Naive thymus-derived CD4-positive, alpha-beta T cell (primary cell): ENCODE measurements at regions not wholly inside any gene's neighbourhood (a gene's known extent, or its start where the extent isn't known, plus 50 kb on each side); places are given as distances from the start of the nearest gene placed in this dataset.
"Not testable (repeated sequence)": the region's sequence is repeated elsewhere in the genome, so short reads cannot be mapped to it uniquely, and the experiment has no call there.

ENCODE experiments used
- ATAC-seq: fragments of 150-1000 bp; cut with Tn5 transposase; 2 replicates; pipeline ENCODE4 v1.10.0; 2021; ENCODE audit warnings: mild to moderate bottlenecking, moderate library complexity
- CTCF ChIA-PET: fragments of 350-600 bp; sonication (Branson Sonifier 250); formaldehyde crosslinking; loops from one replicate; lab custom pipeline; 2021; ENCODE audit warnings: antibody characterized with exemption; lab: Charles Lee
- POLR2A ChIA-PET: fragments of 350-600 bp; sonication (Branson Sonifier 250); formaldehyde crosslinking; loops from one replicate; lab custom pipeline; 2021; ENCODE audit warnings: antibody characterized with exemption, inconsistent platforms; lab: Charles Lee
- DNase-seq, 9 donors: peaks; one replicate each; pipeline versions ENCODE4 v3.0.0 to v3.0.0-alpha.2; 2020 to 2022; ENCODE audit warnings: mixed read lengths in 1 of 9
- H3K27ac ChIP-seq: one replicate; pipeline ENCODE4 v1.7.0; 2013; ENCODE audit warnings: mild to moderate bottlenecking, low read depth, low read length, moderate library complexity
- H3K27me3 ChIP-seq, 2 donors: one replicate each; pipeline ENCODE4 v1.7.0; 2013; ENCODE audit warnings: low read length in 2 of 2, mild to moderate bottlenecking in 2 of 2, moderate library complexity in 2 of 2; ENCODE audit not compliant: control insufficient read depth in 2 of 2, insufficient read depth in 2 of 2
- H3K36me3 ChIP-seq, 3 experiments: 1 replicate in 2 of 3; 2 replicates in 1 of 3; pipeline ENCODE4 v1.7.0; 2013; ENCODE audit warnings: low read length in 3 of 3, mild to moderate bottlenecking in 3 of 3, moderate library complexity in 1 of 3; ENCODE audit not compliant: insufficient read depth in 3 of 3, control insufficient read depth in 2 of 3
- H3K4me1 ChIP-seq, 2 donors: one replicate each; pipeline ENCODE4 v1.7.0; 2013; ENCODE audit warnings: low read length in 2 of 2, mild to moderate bottlenecking in 2 of 2, moderate library complexity in 1 of 2; ENCODE audit not compliant: control insufficient read depth in 2 of 2, insufficient read depth in 2 of 2
- H3K4me3 ChIP-seq: 2 replicates; pipeline ENCODE4 v1.7.0; 2013; ENCODE audit warnings: mild to moderate bottlenecking, low read length
- H3K9me3 ChIP-seq, 3 experiments: 1 replicate in 2 of 3; 2 replicates in 1 of 3; pipeline ENCODE4 v1.7.0; 2013; ENCODE audit warnings: low read length in 3 of 3; ENCODE audit not compliant: control insufficient read depth in 2 of 3
- H3K27ac Mint-ChIP-seq, 9 donors: one replicate each; pipeline ENCODE4 v1.8.0; 2020 to 2022; ENCODE audit warnings: mixed read lengths in 9 of 9, mild to moderate bottlenecking in 8 of 9, moderate library complexity in 5 of 9, inconsistent platforms in 2 of 9
- H3K27me3 Mint-ChIP-seq, 5 donors: one replicate each; pipeline ENCODE4 v1.8.0; 2021 to 2022; ENCODE audit warnings: mixed read lengths in 5 of 5, mild to moderate bottlenecking in 1 of 5
- H3K36me3 Mint-ChIP-seq, 5 donors: one replicate each; pipeline ENCODE4 v1.8.0; 2020 to 2022; ENCODE audit warnings: mixed read lengths in 5 of 5, mild to moderate bottlenecking in 3 of 5, inconsistent platforms in 1 of 5
- H3K4me1 Mint-ChIP-seq, 7 donors: one replicate each; pipeline ENCODE4 v1.8.0; 2020 to 2022; ENCODE audit warnings: mixed read lengths in 7 of 7, mild to moderate bottlenecking in 3 of 7, inconsistent platforms in 1 of 7
- H3K4me3 Mint-ChIP-seq, 10 donors: one replicate each; pipeline ENCODE4 v1.8.0; 2020 to 2022; ENCODE audit warnings: mild to moderate bottlenecking in 10 of 10, mixed read lengths in 10 of 10, moderate library complexity in 6 of 10, inconsistent platforms in 2 of 10
- H3K9me3 Mint-ChIP-seq, 11 donors: one replicate each; pipeline ENCODE4 v1.8.0; 2020 to 2022; ENCODE audit warnings: mixed read lengths in 11 of 11, mild to moderate bottlenecking in 4 of 11, inconsistent platforms in 1 of 11, moderate library complexity in 1 of 11
- intact Hi-C, 2 donors: fragments of 100-400 bp; cut with micrococcal nuclease; formaldehyde crosslinking; loops; one replicate each; pipeline ENCODE4 v1.15.1; 2023

- Histone ChIP-seq H3K9me3 (no peaks in the 10 kb centered on the region), H3K27me3 (no peaks in the 10 kb centered on the region), H3K36me3 (no peaks in the 10 kb centered on the region), H3K27ac (no peak overlapping the region), H3K4me1 (no peaks in the 10 kb centered on the region), H3K4me3 (no peak overlapping the region)
- H3K4me3 Mint-ChIP-seq = no peak overlapping the region
- no peaks in the 10 kb centered on the region for H3K9me3 Mint-ChIP-seq
- ATAC-seq (no peak), DNase-seq (no peak)
- ChIA-PET CTCF (no interaction called here), POLR2A (no interaction called here)
- intact Hi-C loops = no loop called here
- H3K36me3 Mint-ChIP-seq = peaks cover 0 to 3% (median 0%) of the 10 kb centered on the region in 5 donors
- H3K27me3 Mint-ChIP-seq = no peaks in the 10 kb centered on the region
- no peak overlapping the region for H3K27ac Mint-ChIP-seq
- peaks cover 0 to 7% (median under 1%) of the 10 kb centered on the region in 7 donors for H3K4me1 Mint-ChIP-seq
Measured at GRCh38 chr2:171266102-171266501, 105.4 kb upstream of the TLK1 start.

GRCh38 chr2:171261529-171261928 lies 100.8 kb upstream of the TLK1 start:
- peaks cover 0 to 11% of the 10 kb centered on the region in 2 donors for H3K4me1 ChIP-seq
- H3K9me3 ChIP-seq, ATAC-seq, H3K4me3 Mint-ChIP-seq, H3K27me3 Mint-ChIP-seq, H3K4me3 ChIP-seq, H3K9me3 Mint-ChIP-seq, H3K36me3 ChIP-seq, H3K36me3 Mint-ChIP-seq, H3K27me3 ChIP-seq, CTCF ChIA-PET, H3K27ac Mint-ChIP-seq, DNase-seq, H3K27ac ChIP-seq: not testable (repeated sequence)
- POLR2A ChIA-PET = interaction anchor here (1.6 kb wide), 1 partner anchor 12 kb away, joined by 4 read pairs; no protein-coding TSS in a partner anchor
- intact Hi-C loops = loop anchor here in 1 of 2 donors (5.0 kb wide), 1 partner anchor 56 kb away; no protein-coding TSS in a partner anchor
- peaks cover 6 to 21% (median 15%) of the 10 kb centered on the region in 7 donors for H3K4me1 Mint-ChIP-seq

DNA sequence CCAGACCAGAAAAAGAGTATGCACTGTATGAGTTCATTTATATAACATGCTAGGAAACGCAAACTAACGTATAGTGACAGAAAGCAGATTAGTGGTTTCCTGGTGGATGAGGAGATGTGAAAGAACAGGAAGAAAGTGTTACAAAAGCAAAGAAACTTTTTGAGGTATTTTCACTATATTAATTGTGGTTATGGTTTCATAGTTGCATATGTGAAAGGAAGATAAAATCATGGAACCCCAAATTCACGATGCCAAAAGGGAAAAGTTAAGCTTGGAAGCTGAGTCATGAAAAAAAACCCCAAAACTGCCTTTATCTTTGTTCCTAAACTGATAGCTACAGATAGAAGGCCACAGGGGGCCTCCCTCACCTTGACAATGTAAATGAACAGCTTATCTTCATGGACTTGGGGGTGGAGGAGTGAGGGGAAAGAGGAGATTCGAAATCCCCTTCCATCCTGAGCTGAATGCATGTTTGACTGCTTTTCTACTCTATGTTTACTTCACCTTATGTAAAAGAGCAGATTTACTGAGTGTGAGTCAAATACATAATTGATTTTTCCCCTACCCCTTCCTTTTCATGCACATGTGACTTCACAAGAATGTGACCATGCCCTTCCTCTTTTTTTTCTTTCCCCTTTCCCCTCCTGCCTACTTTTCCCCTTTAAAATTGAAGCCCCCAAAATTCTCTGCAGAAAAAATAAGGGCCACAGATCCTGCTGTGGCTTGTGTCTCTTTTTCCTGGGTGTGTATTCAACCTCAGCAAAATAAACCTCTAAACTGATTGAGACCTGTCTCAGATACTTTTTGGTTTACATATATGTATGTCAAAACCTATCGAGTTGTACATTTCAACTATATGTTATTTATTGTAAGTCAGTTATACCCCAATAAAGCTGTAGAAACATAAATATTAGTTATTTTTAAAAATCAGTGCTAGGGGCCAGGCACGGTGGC lies 100.1 kb upstream of the TLK1 start:
- ATAC-seq (peak; percentile 41), DNase-seq (peak in 1 of 9 donors; percentile 31)
- peaks cover 6 to 21% (median 15%) of the 10 kb centered on the region in 7 donors for H3K4me1 Mint-ChIP-seq
- H3K9me3 Mint-ChIP-seq = peaks cover 0 to 1% (median 0%) of the 10 kb centered on the region in 11 donors
- peaks cover 0 to 3% (median 2%) of the 10 kb centered on the region in 5 donors for H3K36me3 Mint-ChIP-seq
- POLR2A ChIA-PET = interaction anchor here (1.6 kb wide), 1 partner anchor 11 kb away, joined by 4 read pairs; no protein-coding TSS in a partner anchor
- intact Hi-C loops = loop anchor here in 1 of 2 donors (1.0 to 5.0 kb wide), 2 partner anchors 12 to 57 kb away; no protein-coding TSS in a partner anchor
- Histone ChIP-seq H3K9me3 (no peaks in the 10 kb centered on the region), H3K27me3 (no peaks in the 10 kb centered on the region), H3K36me3 (no peaks in the 10 kb centered on the region), H3K4me1 (peaks cover 0 to 11% of the 10 kb centered on the region in 2 donors), H3K4me3 (no peak overlapping the region), H3K27ac (no peak overlapping the region)
- H3K27me3 Mint-ChIP-seq = peaks cover 0 to 3% (median 0%) of the 10 kb centered on the region in 5 donors
- peak overlapping the region in 8 of 9 donors; percentile 3 to 83 (median 37) for H3K27ac Mint-ChIP-seq
- peak overlapping the region in 4 of 10 donors; percentile 1 to 36 (median 19) for H3K4me3 Mint-ChIP-seq
- CTCF ChIA-PET = no interaction called here

DNA sequence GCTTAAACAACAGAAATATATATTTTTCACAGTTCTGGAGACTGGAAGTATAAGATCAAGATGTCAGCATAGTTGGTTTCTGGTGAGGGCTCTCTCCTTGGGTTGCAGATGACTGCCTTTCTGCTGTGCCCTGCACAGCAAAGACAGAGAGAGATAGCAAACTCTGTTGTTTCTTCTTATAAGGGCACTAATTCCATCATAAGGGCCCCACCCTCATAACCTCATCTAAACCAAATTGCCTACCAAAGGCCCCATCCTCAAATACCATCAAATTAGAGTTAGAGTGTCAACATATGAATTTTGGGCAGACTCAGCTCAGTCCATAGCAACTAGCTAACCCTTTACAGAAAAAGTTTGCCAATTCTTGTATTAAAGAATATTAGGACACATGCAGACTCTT lies 94.0 kb upstream of the TLK1 start:
- Mint-ChIP-seq H3K27me3 (peaks cover 0 to 8% (median 0%) of the 10 kb centered on the region in 5 donors), H3K36me3 (peaks cover 0 to 11% (median 0%) of the 10 kb centered on the region in 5 donors), H3K9me3 (peaks cover 0 to 2% (median 0%) of the 10 kb centered on the region in 11 donors), H3K4me3 (no peak overlapping the region), H3K27ac (no peak overlapping the region), H3K4me1 (peaks cover 0 to 13% (median 6%) of the 10 kb centered on the region in 7 donors)
- ChIA-PET CTCF (no interaction called here), POLR2A (no interaction called here)
- intact Hi-C loops = no loop called here
- DNase-seq (no peak), ATAC-seq (no peak)
- H3K9me3 ChIP-seq = no peaks in the 10 kb centered on the region
- no peak overlapping the region for H3K27ac ChIP-seq
- no peaks in the 10 kb centered on the region for H3K36me3 ChIP-seq
- H3K4me3 ChIP-seq = no peak overlapping the region
- H3K27me3 ChIP-seq = no peaks in the 10 kb centered on the region
- peaks cover 0 to 3% of the 10 kb centered on the region in 2 donors for H3K4me1 ChIP-seq

DNA sequence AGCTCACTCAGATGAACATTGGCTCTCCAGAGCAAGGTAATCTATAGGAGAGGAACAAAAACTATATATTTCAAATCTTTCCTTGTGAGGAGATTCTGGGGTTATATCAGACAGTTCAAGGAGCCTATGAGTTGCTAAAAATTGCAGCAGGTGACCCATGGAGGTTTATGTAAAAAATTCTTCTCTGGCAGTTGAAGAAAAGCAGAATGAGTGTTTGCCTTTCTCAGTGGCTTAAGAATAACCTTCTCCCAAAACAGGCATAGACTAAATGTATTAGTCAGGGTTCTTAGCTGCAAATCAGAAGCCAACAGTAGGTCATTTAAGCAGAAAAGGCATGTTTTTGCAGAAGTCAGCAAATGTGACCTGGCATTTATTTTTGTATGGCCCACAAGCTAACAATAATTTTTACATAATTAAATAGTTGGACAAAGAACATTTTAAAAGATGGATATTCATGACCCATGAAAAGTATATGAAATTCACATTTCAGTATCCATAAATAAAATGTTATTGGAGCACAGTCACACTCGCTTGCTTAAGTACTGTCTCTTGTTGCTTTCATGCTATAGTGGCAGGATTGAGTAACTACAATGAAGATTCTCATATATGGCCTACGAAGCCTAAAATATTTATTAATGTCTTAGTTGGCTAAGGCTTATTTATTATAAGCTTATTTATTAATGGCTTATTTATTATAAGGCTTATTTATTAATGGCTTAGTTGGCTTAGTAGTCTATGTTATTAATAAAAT lies 93.4 kb upstream of the TLK1 start:
- no peaks in the 10 kb centered on the region for H3K36me3 ChIP-seq
- Mint-ChIP-seq H3K4me3 (no peak overlapping the region), H3K36me3 (peaks cover 0 to 13% (median 0%) of the 10 kb centered on the region in 5 donors), H3K9me3 (peaks cover 0 to 2% (median 0%) of the 10 kb centered on the region in 11 donors), H3K27me3 (peaks cover 0 to 8% (median 0%) of the 10 kb centered on the region in 5 donors), H3K4me1 (peaks cover 3 to 18% (median 11%) of the 10 kb centered on the region in 7 donors), H3K27ac (no peak overlapping the region)
- DNase-seq (no peak), ATAC-seq (no peak)
- H3K9me3 ChIP-seq = no peaks in the 10 kb centered on the region
- peaks cover 2 to 9% of the 10 kb centered on the region in 2 donors for H3K4me1 ChIP-seq
- ChIA-PET CTCF (no interaction called here), POLR2A (no interaction called here)
- H3K27ac ChIP-seq = no peak overlapping the region
- H3K4me3 ChIP-seq = no peak overlapping the region
- no peaks in the 10 kb centered on the region for H3K27me3 ChIP-seq
- intact Hi-C loops = no loop called here

- Histone ChIP-seq H3K27ac (no peak overlapping the region), H3K36me3 (no peaks in the 10 kb centered on the region), H3K4me1 (peaks cover 10 to 17% of the 10 kb centered on the region in 2 donors), H3K27me3 (no peaks in the 10 kb centered on the region), H3K4me3 (no peak overlapping the region), H3K9me3 (no peaks in the 10 kb centered on the region)
- peaks cover 0 to 13% (median 0%) of the 10 kb centered on the region in 5 donors for H3K36me3 Mint-ChIP-seq
- DNase-seq (no peak), ATAC-seq (no peak)
- H3K27me3 Mint-ChIP-seq = peaks cover 0 to 8% (median 0%) of the 10 kb centered on the region in 5 donors
- peaks cover 0 to 2% (median 0%) of the 10 kb centered on the region in 11 donors for H3K9me3 Mint-ChIP-seq
- H3K27ac Mint-ChIP-seq = no peak overlapping the region
- no peak overlapping the region for H3K4me3 Mint-ChIP-seq
- intact Hi-C loops = no loop called here
- ChIA-PET POLR2A (no interaction called here), CTCF (interaction anchor here (0.5 kb wide), 1 partner anchor 303 kb away, joined by 3 read pairs; no protein-coding TSS in a partner anchor)
- peaks cover 10 to 26% (median 19%) of the 10 kb centered on the region in 7 donors for H3K4me1 Mint-ChIP-seq
Measured at GRCh38 chr2:171253279-171253678, 92.6 kb upstream of the TLK1 start.
